Body of pancreas (tissue), 4 donors: ENCODE measurements at regions not wholly inside any gene's neighbourhood (a gene's known extent, or its start where the extent isn't known, plus 50 kb on each side); places are given as distances from the start of the nearest gene placed in this dataset.

ENCODE experiments used
- POLR2A ChIP-seq, 3 donors: fragments of 450-650 bp; IDR thresholded peaks; one replicate each; pipeline ENCODE4 v1.6.1; 2016; ENCODE audit warnings: antibody characterized with exemption in 3 of 3, mild to moderate bottlenecking in 2 of 3
- TF ChIP-seq, protein P1 (sequence below), 7 experiments: fragments of 450-650 bp in 4 of 7; fragments of 200-600 bp in 3 of 7; sonication (generic) in 3 of 7; IDR thresholded peaks; one replicate each; pipeline ENCODE4 v1.5.1; 2016 to 2019; ENCODE audit warnings: antibody characterized with exemption in 7 of 7

DNA sequence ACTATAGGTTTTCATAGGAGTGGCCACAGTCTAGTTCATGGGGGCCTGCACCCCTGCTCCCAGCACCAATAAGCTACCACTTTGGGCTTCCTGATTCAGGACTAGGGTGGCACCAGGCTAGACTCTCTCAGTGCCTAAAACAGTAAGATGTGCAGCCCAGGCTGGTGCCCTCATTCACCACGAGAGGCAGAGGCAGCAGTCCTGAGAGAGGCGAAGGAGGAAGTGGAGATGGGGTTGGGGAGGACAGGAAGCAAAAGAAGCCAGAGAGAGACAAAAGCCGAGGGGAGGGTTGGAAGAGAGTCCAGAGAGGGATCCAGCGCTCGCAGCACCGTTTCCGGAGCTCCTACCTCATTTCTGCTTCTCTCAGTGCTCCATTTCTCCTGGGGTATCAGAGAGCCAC, 180.9 kb downstream of the MED10 start:
- TF ChIP-seq, protein P1, sequence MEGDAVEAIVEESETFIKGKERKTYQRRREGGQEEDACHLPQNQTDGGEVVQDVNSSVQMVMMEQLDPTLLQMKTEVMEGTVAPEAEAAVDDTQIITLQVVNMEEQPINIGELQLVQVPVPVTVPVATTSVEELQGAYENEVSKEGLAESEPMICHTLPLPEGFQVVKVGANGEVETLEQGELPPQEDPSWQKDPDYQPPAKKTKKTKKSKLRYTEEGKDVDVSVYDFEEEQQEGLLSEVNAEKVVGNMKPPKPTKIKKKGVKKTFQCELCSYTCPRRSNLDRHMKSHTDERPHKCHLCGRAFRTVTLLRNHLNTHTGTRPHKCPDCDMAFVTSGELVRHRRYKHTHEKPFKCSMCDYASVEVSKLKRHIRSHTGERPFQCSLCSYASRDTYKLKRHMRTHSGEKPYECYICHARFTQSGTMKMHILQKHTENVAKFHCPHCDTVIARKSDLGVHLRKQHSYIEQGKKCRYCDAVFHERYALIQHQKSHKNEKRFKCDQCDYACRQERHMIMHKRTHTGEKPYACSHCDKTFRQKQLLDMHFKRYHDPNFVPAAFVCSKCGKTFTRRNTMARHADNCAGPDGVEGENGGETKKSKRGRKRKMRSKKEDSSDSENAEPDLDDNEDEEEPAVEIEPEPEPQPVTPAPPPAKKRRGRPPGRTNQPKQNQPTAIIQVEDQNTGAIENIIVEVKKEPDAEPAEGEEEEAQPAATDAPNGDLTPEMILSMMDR (IDR thresholded peaks at IDR 0.05), result no peak
- no peak for TF ChIP-seq POLR2A (IDR thresholded peaks at IDR 0.05)
